ENCODE measurements at regions not wholly inside any gene's neighbourhood (a gene's known extent, or its start where the extent isn't known, plus 50 kb on each side); places are given as distances from the start of the nearest gene placed in this dataset.
"Not testable (repeated sequence)": the region's sequence is repeated elsewhere in the genome, so short reads cannot be mapped to it uniquely, and the experiment has no call there.

- H3K36me3 Mint-ChIP-seq (ENCODE audit: low read depth); H3K4me3 Mint-ChIP-seq; POLR2A ChIA-PET; DNase-seq; H3K27ac Mint-ChIP-seq; CTCF ChIA-PET; H3K9me3 Mint-ChIP-seq; H3K27me3 Mint-ChIP-seq; H3K4me1 Mint-ChIP-seq: not testable (repeated sequence)
Measured at GRCh38 chr1:214095896-214096295, 108.1 kb downstream of the PROX1 start.

DNA sequence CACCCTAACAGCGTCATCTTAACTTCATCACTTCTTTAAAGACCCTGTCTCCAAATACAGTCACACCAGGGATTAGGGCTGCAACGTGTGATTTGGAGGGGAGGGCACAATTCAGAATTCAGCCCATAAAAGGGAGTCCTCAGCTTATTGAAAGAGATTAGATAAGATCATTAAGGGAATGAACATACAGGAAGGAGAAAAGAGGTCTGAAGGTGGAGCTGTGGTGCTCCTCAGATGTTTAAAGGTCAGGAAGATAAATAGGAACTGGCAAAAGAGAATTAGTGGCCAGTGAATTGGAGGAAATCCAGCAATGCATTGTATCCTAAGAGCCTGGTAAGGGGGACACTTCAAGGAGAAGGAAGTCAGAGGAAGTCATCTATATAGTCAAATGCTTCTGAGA is 113.5 kb downstream of the PROX1 start:
- no peak overlapping the region for H3K27ac Mint-ChIP-seq
- CTCF ChIA-PET = no interaction called here
- no peaks in the 10 kb centered on the region for H3K27me3 Mint-ChIP-seq
- no peak overlapping the region for H3K4me3 Mint-ChIP-seq
- no peaks in the 10 kb centered on the region for H3K4me1 Mint-ChIP-seq
- H3K36me3 Mint-ChIP-seq (ENCODE audit: low read depth) = no peaks in the 10 kb centered on the region
- no peak for DNase-seq
- POLR2A ChIA-PET = no interaction called here
- H3K9me3 Mint-ChIP-seq = no peaks in the 10 kb centered on the region

DNA sequence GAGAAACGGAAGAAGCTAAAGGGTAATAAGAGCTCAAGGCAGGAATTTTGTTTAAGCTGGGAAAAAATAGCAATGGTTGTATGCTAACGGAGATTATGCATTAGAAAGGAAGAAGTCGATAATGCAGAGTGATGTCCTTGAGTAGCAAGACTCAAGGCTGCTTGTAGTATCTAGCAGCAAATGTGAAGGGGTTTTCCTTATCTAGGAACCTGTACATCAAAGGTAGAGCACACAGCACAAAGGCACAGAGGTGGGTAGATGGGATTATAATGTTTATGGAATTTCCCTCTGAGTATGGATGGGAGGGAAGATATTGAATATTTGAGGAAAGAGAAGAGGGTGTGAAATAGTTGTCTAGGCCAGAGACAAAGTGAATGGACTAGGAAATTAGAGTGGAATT is 114.1 kb downstream of the PROX1 start:
- Mint-ChIP-seq H3K27me3 (no peaks in the 10 kb centered on the region), H3K4me3 (no peak overlapping the region), H3K9me3 (no peaks in the 10 kb centered on the region), H3K27ac (no peak overlapping the region), H3K36me3 (ENCODE audit: low read depth) (no peaks in the 10 kb centered on the region), H3K4me1 (no peaks in the 10 kb centered on the region)
- ChIA-PET CTCF (no interaction called here), POLR2A (no interaction called here)
- no peak for DNase-seq

GRCh38 chr1:214102907-214103306 is 115.1 kb downstream of the PROX1 start:
- CTCF ChIA-PET = no interaction called here
- Mint-ChIP-seq H3K9me3 (no peaks in the 10 kb centered on the region), H3K4me3 (no peak overlapping the region), H3K27me3 (no peaks in the 10 kb centered on the region), H3K36me3 (ENCODE audit: low read depth) (no peaks in the 10 kb centered on the region), H3K4me1 (no peaks in the 10 kb centered on the region), H3K27ac (no peak overlapping the region)
- POLR2A ChIA-PET = no interaction called here
- DNase-seq = no peak

DNA sequence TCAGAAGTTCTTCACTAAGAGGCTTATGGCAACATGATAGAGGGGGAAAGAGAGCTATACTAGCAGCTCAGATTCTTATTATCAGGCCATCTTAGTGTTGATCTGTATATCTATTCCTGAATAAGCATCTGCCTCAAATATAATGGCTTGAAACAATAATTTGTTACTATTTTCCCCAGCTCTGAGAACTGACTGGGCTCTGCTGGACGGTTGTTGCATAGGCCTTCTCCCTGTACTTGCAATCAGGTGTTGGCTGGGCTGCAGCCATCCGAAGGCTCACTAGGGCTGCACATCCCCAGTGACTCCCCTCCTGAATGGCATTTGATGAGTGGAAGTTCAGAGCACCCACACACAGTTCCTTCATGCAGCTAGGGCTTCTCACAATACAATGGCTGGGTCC is 116.0 kb downstream of the PROX1 start:
- Mint-ChIP-seq H3K27ac (no peak overlapping the region), H3K27me3 (no peaks in the 10 kb centered on the region), H3K4me3 (no peak overlapping the region), H3K4me1 (no peaks in the 10 kb centered on the region), H3K36me3 (ENCODE audit: low read depth) (no peaks in the 10 kb centered on the region), H3K9me3 (no peaks in the 10 kb centered on the region)
- DNase-seq = no peak
- ChIA-PET POLR2A (no interaction called here), CTCF (no interaction called here)

DNA sequence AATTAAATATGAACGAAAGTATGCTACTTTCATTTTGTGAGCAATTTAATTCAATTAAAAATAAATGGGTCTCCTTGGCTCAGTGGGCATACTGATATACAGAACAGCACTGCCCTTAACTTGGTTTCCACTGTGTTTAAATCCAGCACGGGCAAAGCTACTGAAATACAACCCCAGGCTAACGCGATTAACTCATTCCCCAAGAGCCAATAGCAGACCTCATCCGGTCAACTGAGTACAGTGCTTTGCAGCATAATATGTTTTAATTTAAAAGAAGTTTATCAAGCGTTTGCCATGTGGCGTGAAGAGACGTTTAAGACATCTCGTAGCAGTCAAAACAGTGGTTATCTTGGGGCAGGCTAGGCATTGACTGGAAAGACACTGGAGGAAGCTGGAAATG is 118.6 kb downstream of the PROX1 start:
- no peak overlapping the region for H3K27ac Mint-ChIP-seq
- DNase-seq = no peak
- POLR2A ChIA-PET = no interaction called here
- no peaks in the 10 kb centered on the region for H3K9me3 Mint-ChIP-seq
- no peaks in the 10 kb centered on the region for H3K4me1 Mint-ChIP-seq
- CTCF ChIA-PET = no interaction called here
- no peaks in the 10 kb centered on the region for H3K36me3 Mint-ChIP-seq (ENCODE audit: low read depth)
- no peak overlapping the region for H3K4me3 Mint-ChIP-seq
- no peaks in the 10 kb centered on the region for H3K27me3 Mint-ChIP-seq

GRCh38 chr1:214107322-214108096 is 119.7 kb downstream of the PROX1 start:
- no peaks in the 10 kb centered on the region for H3K4me1 Mint-ChIP-seq
- no peak overlapping the region for H3K4me3 Mint-ChIP-seq
- ChIA-PET POLR2A (no interaction called here), CTCF (interaction anchor here (1.2 kb wide), 1 partner anchor 225 kb away, joined by 3 read pairs; no protein-coding TSS in a partner anchor)
- H3K36me3 Mint-ChIP-seq (ENCODE audit: low read depth) = no peaks in the 10 kb centered on the region
- H3K9me3 Mint-ChIP-seq = no peaks in the 10 kb centered on the region
- no peak for DNase-seq
- H3K27ac Mint-ChIP-seq = no peak overlapping the region
- H3K27me3 Mint-ChIP-seq = no peaks in the 10 kb centered on the region

DNA sequence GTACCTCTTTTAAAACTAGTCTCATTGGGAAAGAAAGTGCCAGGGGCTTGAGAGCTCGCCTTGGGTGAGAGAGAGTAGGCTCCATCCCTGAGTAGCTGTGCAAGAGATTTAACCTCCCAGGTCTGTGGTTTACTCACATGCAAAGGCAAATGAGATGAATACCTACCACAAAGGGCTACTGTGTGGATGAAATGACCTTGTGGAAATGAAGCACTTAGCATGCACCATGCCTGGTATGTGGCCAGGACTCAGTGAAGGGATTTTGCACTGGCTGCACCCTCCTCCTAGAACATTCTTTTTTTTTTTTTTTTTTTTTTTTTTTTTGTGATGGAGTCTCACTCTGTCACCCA is 120.3 kb downstream of the PROX1 start:
- Mint-ChIP-seq H3K27me3 (no peaks in the 10 kb centered on the region), H3K4me3 (no peak overlapping the region), H3K9me3 (no peaks in the 10 kb centered on the region), H3K36me3 (ENCODE audit: low read depth) (no peaks in the 10 kb centered on the region), H3K27ac (no peak overlapping the region), H3K4me1 (no peaks in the 10 kb centered on the region)
- CTCF ChIA-PET = interaction anchor here (1.2 kb wide), 1 partner anchor 224 kb away, joined by 3 read pairs; no protein-coding TSS in a partner anchor
- POLR2A ChIA-PET = no interaction called here
- no peak for DNase-seq

- Mint-ChIP-seq H3K9me3 (no peaks in the 10 kb centered on the region), H3K36me3 (ENCODE audit: low read depth) (no peaks in the 10 kb centered on the region), H3K27me3 (no peaks in the 10 kb centered on the region), H3K27ac (no peak overlapping the region), H3K4me3 (no peak overlapping the region), H3K4me1 (no peaks in the 10 kb centered on the region)
- CTCF ChIA-PET = no interaction called here
- DNase-seq = no peak
- POLR2A ChIA-PET = no interaction called here
Measured at GRCh38 chr1:214111796-214112195, 124.0 kb downstream of the PROX1 start.

DNA sequence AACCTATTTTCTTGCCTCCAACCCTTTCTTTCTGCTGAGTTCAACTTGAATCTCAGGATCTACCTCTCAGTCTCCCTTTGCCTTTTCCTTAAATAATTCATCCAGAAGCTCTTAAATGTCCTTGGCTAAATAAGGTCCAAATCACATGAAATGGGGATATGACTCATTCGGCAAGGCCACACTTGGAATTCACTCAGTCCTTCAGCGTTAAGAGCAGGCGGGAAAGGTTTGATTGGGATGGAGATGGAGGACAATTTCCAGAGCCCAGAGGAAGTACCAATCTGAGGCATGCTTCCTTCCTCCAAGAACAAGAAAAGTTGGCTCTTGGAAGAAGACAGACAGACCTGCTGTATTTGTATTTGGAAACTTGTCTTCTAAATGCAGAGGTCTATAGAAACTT is 128.5 kb downstream of the PROX1 start:
- ChIA-PET POLR2A (no interaction called here), CTCF (no interaction called here)
- Mint-ChIP-seq H3K4me1 (no peaks in the 10 kb centered on the region), H3K4me3 (no peak overlapping the region), H3K27me3 (no peaks in the 10 kb centered on the region), H3K9me3 (peaks cover 16% of the 10 kb centered on the region), H3K27ac (no peak overlapping the region), H3K36me3 (ENCODE audit: low read depth) (no peaks in the 10 kb centered on the region)
- no peak for DNase-seq

- H3K4me1 Mint-ChIP-seq = no peaks in the 10 kb centered on the region
- no peaks in the 10 kb centered on the region for H3K27me3 Mint-ChIP-seq
- DNase-seq = no peak
- peaks cover 16% of the 10 kb centered on the region for H3K9me3 Mint-ChIP-seq
- ChIA-PET POLR2A (no interaction called here), CTCF (no interaction called here)
- no peak overlapping the region for H3K4me3 Mint-ChIP-seq
- H3K27ac Mint-ChIP-seq = no peak overlapping the region
- no peaks in the 10 kb centered on the region for H3K36me3 Mint-ChIP-seq (ENCODE audit: low read depth)
Measured at GRCh38 chr1:214117780-214118179, 130.0 kb downstream of the PROX1 start.

- CTCF ChIA-PET = no interaction called here
- Mint-ChIP-seq H3K4me1 (no peaks in the 10 kb centered on the region), H3K36me3 (ENCODE audit: low read depth) (no peaks in the 10 kb centered on the region), H3K4me3 (no peak overlapping the region), H3K27me3 (no peaks in the 10 kb centered on the region), H3K27ac (no peak overlapping the region), H3K9me3 (peaks cover 16% of the 10 kb centered on the region)
- no peak for DNase-seq
- POLR2A ChIA-PET = no interaction called here
Measured at GRCh38 chr1:214120191-214120590, 132.4 kb downstream of the PROX1 start.

DNA sequence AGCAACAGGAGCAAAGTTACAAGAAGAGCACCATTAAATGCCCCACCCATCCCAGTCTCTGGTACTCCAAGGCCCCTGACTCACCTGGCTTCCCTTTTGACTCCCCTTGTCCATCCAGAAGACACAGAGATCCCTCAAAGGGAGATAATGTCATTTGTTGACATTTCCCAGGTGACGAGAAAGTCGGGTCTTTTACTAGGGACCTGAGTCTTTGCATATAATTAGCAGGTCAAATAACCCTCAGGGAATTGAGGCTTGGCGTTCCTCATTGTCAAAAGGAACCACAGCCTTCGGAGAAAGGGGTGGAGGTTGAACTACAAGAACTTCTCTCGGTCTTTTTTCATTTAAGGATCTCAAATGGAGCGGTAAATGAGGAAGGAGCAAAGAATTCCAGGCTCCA is 133.2 kb downstream of the PROX1 start:
- no peaks in the 10 kb centered on the region for H3K36me3 Mint-ChIP-seq (ENCODE audit: low read depth)
- H3K9me3 Mint-ChIP-seq = peaks cover 16% of the 10 kb centered on the region
- H3K27me3 Mint-ChIP-seq = no peaks in the 10 kb centered on the region
- no peak overlapping the region for H3K27ac Mint-ChIP-seq
- H3K4me3 Mint-ChIP-seq = no peak overlapping the region
- H3K4me1 Mint-ChIP-seq = no peaks in the 10 kb centered on the region
- CTCF ChIA-PET = no interaction called here
- POLR2A ChIA-PET = no interaction called here
- DNase-seq = no peak

DNA sequence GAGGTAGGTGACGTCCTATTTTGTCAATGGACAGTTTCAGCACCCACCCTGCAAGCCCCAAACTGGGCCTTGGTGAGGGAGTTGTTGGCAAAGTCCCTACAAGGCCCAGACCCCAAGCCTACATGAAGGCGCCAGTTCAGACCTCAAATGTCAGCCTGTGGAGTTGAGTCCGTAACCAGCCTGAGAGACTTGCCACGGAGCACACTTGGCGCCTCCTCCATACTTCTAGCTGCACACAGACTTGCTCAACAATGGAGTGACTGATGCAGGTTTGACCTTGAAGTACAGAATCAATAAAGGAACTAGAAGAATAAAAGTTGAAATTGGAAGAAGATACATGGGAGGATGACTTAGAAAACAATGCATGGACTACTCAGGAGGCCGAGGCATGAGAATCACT is 134.3 kb downstream of the PROX1 start:
- no peaks in the 10 kb centered on the region for H3K27me3 Mint-ChIP-seq
- H3K27ac Mint-ChIP-seq = no peak overlapping the region
- ChIA-PET CTCF (no interaction called here), POLR2A (no interaction called here)
- no peak for DNase-seq
- no peaks in the 10 kb centered on the region for H3K36me3 Mint-ChIP-seq (ENCODE audit: low read depth)
- no peak overlapping the region for H3K4me3 Mint-ChIP-seq
- H3K4me1 Mint-ChIP-seq = no peaks in the 10 kb centered on the region
- peaks cover 15% of the 10 kb centered on the region for H3K9me3 Mint-ChIP-seq
